ENCODE measurements at regions not wholly inside any gene's neighbourhood (a gene's known extent, or its start where the extent isn't known, plus 50 kb on each side); places are given as distances from the start of the nearest gene placed in this dataset.
"Not testable (repeated sequence)": the region's sequence is repeated elsewhere in the genome, so short reads cannot be mapped to it uniquely, and the experiment has no call there.

- DNase-seq: peak; percentile 73
Measured at GRCh38 chr1:238991765-238992495, 394.4 kb upstream of the CHRM3 start.

DNA sequence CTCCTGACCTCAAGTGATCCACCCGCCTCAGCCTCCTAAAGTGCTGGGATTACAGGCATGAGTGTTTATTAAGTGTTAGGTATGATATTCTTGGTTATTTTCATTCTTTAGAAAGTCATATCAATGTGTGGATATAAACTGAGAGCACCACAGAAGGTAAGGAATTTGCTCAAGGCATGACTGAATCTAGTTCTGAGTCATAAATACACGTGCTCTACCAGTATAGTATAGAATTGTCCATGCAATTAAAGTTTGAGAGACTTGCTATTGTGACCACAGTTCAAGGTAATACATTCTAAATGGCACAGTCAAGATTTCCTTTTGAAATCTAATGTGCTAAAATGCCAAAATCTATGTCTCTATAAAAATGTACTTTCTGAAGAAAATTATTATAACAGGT, 401.1 kb upstream of the CHRM3 start:
- no peak for DNase-seq

DNA sequence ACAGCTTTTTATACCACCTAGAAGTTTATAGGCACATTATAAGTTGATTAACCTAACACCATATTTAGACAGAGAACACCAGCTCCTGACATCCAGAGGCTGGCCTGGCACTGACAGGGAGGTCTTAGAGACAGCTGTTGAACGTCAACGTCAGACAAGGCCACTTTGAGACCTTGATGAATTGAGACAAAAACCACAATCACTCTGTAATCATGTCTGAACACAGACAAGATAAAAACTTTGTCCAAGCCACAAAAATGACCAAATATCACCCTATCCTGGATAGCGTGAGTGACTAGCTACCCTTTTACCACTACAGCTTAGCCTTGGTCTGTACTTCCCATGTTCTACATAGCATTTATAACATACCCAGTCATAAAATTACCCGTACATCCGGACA, 403.6 kb upstream of the CHRM3 start:
- DNase-seq: no peak

DNA sequence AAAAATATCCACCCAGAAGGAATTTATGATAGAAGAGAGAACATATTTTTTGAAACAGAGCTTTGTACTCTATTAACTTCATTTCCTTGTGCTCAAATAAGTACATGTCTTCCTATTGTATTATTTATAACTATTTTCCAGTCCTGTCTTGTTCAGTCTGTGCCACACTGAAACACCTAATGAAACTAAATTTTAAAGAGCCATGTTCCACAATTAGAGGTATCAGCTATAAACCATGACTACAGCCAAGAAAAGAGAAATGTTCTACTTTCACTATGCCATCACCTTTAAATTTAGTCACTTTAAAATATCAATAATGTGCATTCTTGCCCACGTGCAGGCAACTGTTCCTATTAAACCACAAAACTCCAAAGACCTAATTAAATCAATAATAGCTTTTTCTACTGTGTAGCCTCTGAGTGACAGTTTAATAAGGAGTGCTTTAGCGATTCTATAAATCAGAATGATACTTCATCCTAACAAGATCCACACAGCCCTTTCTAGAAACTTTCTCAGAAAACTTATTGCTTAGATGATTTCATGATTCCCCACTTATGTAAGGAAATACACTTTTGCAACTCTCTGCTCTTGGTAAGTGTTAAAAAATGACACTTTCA, 404.9 kb upstream of the CHRM3 start:
- no peak for DNase-seq

DNA sequence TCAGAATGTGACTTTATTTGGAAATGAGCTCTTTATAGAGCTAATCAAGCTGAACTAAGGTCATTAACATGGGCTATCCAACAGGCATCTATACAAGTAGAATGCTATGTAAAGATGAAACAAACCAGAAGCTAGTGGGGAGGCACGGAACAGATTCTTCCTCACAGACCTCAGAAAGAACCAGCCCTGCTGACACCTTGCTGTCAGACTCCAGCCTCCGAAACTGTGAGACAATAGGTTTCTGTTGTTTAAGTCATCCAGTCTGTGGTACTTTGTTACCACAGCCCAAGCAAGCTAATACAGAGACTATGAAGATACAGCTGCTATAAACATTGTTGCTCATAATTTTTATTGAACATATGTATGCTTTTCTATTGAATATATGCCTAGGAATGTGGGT, 406.3 kb upstream of the CHRM3 start:
- DNase-seq: no peak

GRCh38 chr1:238964631-238965030, 421.7 kb upstream of the CHRM3 start:
- no peak for DNase-seq

DNA sequence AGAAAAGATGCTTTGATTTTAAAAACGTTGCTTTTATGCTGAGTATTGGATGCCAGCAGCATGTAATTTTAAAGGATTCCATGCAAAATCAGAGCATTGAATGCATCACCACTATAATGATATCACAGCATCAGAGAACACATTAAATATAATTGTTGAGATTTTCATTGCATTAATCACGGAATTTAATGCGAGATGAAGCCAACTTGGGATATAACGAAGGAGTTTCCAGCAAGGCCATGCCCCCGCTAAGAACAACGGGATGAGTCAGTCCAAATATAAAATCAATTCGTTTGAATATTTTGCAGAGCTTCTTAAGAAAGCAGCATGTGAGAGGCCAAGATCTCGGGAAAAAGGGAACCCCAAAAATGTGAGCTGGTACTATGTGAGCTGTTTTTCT, 423.4 kb upstream of the CHRM3 start:
- no peak for DNase-seq

DNA sequence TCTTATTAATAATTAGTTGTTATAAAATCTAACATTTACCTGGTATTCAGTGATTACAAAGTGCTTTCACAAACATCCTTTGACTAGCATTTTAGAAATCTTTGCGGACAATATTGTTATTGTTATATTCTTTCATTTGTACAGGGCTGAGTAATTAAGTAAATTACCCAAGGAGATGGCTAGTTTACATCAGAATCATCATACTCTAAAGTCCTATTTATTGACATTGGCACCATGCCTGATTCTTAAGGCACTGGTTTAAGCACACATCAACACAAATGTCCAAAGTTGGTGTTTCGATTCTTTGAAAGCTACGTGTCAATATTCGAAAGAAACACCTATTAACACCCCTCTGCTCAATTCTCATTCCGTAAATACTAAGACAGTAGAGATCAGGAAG, 424.6 kb upstream of the CHRM3 start:
- no peak for DNase-seq

GRCh38 chr1:238960071-238960470, 426.3 kb upstream of the CHRM3 start:
- DNase-seq: no peak

- no peak for DNase-seq
Measured at GRCh38 chr1:238955934-238956333, 430.4 kb upstream of the CHRM3 start.

DNA sequence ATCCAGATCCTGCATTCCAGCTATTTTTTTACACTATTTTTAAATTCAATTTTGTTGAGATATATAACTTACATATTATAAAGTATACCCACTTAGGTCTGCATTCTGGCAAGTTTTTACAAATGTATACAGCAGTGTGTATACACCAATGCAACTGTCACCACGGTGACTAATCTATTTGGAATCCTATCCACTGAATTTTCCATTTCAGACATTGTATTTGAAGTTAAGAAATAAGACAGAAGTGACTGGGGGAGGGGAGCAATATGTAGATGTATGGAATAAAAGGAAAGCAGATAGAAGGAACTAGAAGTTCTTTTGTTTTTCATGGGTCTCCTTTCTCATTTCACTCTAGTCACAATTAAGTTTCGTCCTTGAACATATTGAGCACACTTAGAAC, 431.5 kb upstream of the CHRM3 start:
- no peak for DNase-seq

- no peak for DNase-seq
Measured at GRCh38 chr1:238953448-238954010, 432.8 kb upstream of the CHRM3 start.

DNA sequence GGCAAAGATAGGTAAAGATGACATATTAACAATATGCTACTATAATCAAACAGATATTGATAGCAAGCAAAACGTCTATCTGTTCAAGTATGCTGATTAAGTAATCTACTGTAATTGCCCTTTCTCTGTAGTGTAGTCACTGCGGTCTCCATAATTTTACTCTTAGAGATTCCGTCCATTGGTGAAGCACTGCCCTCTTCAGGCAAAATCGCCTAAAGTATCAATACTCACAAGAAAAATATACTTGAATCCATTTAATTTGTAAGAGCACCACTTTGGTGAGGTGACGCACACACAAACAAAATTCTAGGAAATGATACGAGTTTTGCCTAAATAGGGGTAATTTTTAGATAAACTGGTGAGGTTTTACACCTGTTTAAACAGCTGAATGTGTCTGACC, 434.6 kb upstream of the CHRM3 start:
- DNase-seq: no peak

- DNase-seq: no peak
Measured at GRCh38 chr1:238950784-238951183, 435.6 kb upstream of the CHRM3 start.

DNA sequence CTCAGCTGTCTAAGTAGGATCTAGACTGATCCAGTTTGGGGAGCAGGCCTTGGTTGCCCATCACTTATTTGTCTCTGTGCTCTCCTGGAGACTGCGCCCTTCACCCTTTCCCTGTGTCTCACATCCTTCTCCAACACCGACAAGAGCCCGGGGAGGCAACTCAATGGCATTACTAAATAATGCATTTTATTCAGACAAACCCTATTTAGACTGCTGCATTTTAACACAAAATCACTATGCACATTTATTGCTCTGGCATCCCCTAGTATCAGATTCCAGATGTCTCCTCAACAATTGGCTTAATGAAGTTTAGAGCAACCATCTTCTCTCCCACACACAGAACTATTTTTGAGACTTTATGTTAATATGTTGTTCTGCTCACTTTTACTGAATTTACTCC, 436.4 kb upstream of the CHRM3 start:
- no peak for DNase-seq

DNA sequence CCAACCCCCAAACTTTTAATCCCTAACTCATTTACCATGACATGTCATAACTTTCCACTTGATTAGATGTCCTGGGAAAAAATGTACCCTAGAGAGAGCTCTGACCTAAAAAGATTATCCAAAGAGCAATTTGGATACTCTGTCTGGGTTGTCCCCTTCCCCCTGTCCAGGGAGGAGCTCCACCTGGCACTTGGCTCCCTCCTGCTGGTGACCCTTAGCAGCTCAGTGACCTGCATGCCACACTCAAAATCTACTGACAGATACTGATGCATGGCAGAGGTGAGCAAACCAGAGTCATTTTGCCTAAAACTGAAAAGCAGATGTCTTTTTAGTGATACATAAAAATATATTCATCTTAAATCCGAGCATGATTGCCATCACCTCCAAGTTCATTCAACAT, 442.3 kb upstream of the CHRM3 start:
- no peak for DNase-seq

- no peak for DNase-seq
Measured at GRCh38 chr1:238927899-238928298, 458.5 kb upstream of the CHRM3 start.

DNA sequence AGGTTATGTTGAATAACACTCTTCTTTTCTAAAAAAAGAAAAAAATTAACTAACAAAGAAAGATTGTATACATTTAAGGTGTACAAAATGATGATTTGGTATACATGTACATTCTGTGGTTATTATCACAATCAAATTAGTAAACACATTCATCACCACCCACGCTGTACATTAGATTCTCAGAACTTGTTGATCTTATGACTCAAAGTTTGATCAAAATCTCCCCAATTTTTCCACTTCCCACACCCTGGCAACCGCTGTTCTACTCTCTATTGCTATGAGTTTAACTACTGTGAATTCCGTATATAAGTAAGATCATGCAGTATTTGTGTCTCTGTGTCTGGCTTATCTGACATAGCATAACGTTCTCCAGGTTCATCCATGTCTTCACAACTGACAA, 469.5 kb upstream of the CHRM3 start:
- no peak for DNase-seq

DNA sequence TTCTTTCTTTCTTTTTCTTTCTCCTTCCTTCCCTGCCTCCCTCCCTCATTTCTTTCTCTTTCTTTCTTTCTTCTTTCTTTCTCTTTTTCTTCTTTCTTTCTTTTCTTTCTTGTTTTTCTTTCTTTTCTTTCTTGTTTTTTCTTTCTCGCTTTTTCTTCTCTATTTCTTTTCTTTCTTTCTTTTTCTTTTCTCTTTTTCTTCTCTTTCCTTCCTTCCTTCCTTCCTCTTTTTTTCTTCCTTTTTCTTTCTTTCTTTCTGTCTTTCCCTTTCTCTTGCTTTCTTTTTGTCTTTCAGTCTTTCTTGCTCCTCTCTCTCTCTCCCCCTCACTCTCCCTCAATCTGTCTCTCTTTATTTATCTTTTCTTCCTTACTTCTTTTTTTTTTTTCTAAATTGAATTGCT, 472.0 kb upstream of the CHRM3 start:
- no peak for DNase-seq

GRCh38 chr1:238913210-238913609, 473.2 kb upstream of the CHRM3 start:
- no peak for DNase-seq

DNA sequence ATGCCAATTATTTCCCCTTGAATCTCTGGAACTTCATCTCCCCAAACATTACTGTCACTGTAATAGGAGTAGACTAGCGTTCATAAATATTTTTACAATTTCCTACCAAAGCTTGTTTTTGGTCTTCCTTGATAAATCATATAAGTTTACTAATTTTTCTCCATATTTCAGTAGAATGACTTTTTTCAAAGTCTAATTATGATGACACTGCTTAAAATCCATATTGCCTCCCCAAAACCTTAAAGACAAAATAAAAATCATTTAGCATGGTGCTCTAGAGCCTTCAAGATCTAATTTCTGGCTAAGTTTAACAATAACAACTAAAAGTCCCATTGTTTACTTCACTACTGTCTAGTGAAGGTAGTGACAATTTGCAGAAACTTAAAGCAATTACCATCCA, 474.2 kb upstream of the CHRM3 start:
- no peak for DNase-seq

GRCh38 chr1:238902752-238903151, 483.6 kb upstream of the CHRM3 start:
- not testable (repeated sequence) for DNase-seq

DNA sequence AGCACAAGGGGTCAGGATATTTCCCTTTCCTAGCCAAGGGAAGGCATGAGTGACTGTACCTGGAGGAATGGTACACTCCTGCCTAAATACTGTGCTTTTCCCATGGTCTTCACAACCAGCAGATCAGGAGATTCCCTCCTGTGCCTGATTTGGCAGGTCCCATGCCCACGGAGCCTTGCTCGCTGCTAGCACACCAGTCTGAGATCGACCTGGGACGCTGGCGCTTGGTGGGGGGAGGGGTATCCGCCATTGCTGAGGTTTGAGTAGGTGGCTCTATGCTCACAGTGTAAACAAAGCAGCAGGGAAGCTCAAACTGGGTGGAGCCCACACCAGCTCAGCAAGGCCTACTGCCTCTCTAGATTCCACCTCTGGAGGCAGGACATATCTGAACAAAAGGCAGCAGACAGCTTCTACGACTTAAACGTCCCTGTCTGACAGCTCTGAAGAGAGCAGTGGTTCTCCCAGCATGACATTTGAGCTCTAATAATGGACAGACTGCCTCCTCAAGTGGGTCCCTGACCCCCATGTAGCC, 486.0 kb upstream of the CHRM3 start:
- no peak for DNase-seq

DNA sequence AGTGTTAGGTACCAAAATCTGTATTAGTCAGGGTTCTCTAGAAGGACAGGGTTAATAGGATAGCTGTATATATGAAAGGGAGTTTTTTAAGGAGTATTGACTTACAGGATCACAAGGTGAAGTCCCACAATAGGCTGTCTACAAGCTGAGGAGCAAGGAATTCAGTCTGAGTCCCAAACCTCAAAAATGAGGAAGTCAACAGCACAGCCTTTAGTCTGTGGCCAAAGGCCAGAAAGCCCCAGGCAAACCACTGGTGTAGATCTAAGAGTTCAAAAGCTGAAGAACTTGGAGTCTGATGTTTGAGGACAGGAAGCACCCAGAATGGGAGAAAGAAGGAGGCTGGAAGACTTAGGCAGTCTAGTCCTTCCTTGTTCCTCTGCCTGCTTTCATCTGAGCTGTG, 487.5 kb upstream of the CHRM3 start:
- DNase-seq: no peak

DNA sequence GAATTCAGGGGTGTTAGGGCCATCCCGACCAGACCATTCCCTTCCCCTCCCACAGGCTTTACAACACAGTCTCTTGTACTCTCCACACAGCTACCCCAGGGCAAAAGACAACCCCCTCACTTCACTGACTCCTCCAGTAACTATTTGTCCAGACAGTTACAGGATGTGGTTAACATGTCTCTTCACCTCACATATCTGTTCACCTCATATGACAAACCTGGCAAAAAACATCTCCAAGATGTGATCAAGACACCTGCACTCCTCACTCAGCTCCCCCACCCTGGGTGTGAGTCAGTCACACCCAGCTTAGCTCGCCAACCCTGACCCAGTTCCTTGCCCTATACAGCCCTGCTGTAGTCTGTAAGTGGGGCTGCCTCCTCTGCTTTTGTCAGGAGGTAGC, 490.5 kb upstream of the CHRM3 start:
- no peak for DNase-seq
